K562 (cell line): ENCODE measurements at regions not wholly inside any gene's neighbourhood (a gene's known extent, or its start where the extent isn't known, plus 50 kb on each side); places are given as distances from the start of the nearest gene placed in this dataset.

Source experiments
- ATAC-seq: fragments of 200-7000 bp; cut with Tn5 transposase; 3 replicates; pipeline ENCODE4 v1.9.1; 2020; ENCODE audit warnings: moderate library complexity
- BruUV-seq: library from RNA; stranded (reverse); fragments of 400-500 nt; replicated peaks from 2 replicates; lab custom pipeline; 2021; lab: Mats Ljungman, UMichigan
- CTCF ChIA-PET: fragments of 300-600 bp; formaldehyde crosslinking; extraction: SDS; loops from one replicate; lab custom pipeline; 2021; ENCODE audit warnings: low intra/inter-chr PET ratio; lab: Yijun Ruan, JAX
- POLR2A ChIA-PET: fragments of 300-600, 350-650 bp; sonication (Branson Sonifier 250); formaldehyde crosslinking; extraction: SDS; loops from one replicate; lab custom pipeline; 2021; ENCODE audit warnings: antibody characterized with exemption, inconsistent platforms; lab: Yijun Ruan, JAX
- DNase-seq, 4 experiments: peaks; one replicate each; pipeline versions ENCODE4 v3.0.0 to v3.0.0-alpha.2; 2011 to 2018; ENCODE audit warnings: low spot score in 3 of 4, mixed read lengths in 3 of 4; ENCODE audit errors: extremely low read depth in 1 of 4
- FAIRE-seq: peaks from 2 replicates; lab custom pipeline; 2011; peaks lifted over from hg19 to GRCh38; lab: Jason Lieb, UNC
- H2AFZ ChIP-seq: 2 replicates; pipeline ENCODE4 v1.6.0; 2011; ENCODE audit warnings: low read depth, low read length, control low read depth, inconsistent platforms
- H3K27ac ChIP-seq: fragments of 200-600 bp; 3 replicates; pipeline ENCODE4 v1.8.0; 2011; ENCODE audit warnings: low read depth, mild to moderate bottlenecking, control low read depth, inconsistent platforms, low read length, moderate library complexity, mixed read lengths; ENCODE audit errors: extremely low read depth
- H3K27me3 ChIP-seq, 2 experiments: fragments of 300-600 bp in 1 of 2; 2 replicates in 1 of 2; 3 replicates in 1 of 2; pipeline versions ENCODE4 v1.6.0 to v1.8.0; 2011; ENCODE audit warnings: inconsistent platforms in 2 of 2, low read length in 2 of 2, mild to moderate bottlenecking in 1 of 2, mixed read lengths in 1 of 2, moderate library complexity in 1 of 2; ENCODE audit not compliant: control insufficient read depth in 2 of 2, insufficient read depth in 2 of 2
- H3K36me3 ChIP-seq: fragments of 300-600 bp; 3 replicates; pipeline ENCODE4 v1.8.0; 2011; ENCODE audit warnings: mild to moderate bottlenecking, low read length, inconsistent platforms; ENCODE audit not compliant: control insufficient read depth, insufficient read depth
- H3K4me1 ChIP-seq, 2 experiments: fragments of 200-600 bp in 1 of 2; replicated peaks in 1 of 2; 2 replicates in 1 of 2; 3 replicates in 1 of 2; pipeline versions ENCODE4 v1.5.1 to v1.8.0; 2011; ENCODE audit warnings: inconsistent platforms in 2 of 2, low read length in 2 of 2, mild to moderate bottlenecking in 1 of 2, mixed read lengths in 1 of 2, moderate library complexity in 1 of 2; ENCODE audit not compliant: control insufficient read depth in 2 of 2, insufficient read depth in 2 of 2
- H3K4me2 ChIP-seq: 2 replicates; pipeline ENCODE4 v1.6.1; 2011; ENCODE audit warnings: low read length, control low read depth, inconsistent platforms, mixed read lengths; ENCODE audit not compliant: insufficient read depth
- H3K4me3 ChIP-seq: fragments of 200-600 bp; sonication (generic), shearing (Covaris generic); 2 replicates; pipeline ENCODE4 v1.5.1; 2016; ENCODE audit warnings: control low read depth, inconsistent platforms
- H3K79me2 ChIP-seq: fragments of 200-600 bp; 3 replicates; pipeline ENCODE4 v1.8.0; 2011; ENCODE audit warnings: low read length, inconsistent platforms; ENCODE audit not compliant: control insufficient read depth, insufficient read depth
- H3K9ac ChIP-seq, 2 experiments: 2 replicates each; pipeline versions ENCODE4 v1.6.0 to v1.6.1; 2011; ENCODE audit warnings: low read depth in 2 of 2, low read length in 2 of 2, control low read depth in 1 of 2, inconsistent platforms in 1 of 2, mild to moderate bottlenecking in 1 of 2, mixed read lengths in 1 of 2; ENCODE audit not compliant: insufficient read depth in 1 of 2
- H3K9me1 ChIP-seq: one replicate; pipeline ENCODE4 v1.6.0; 2011; ENCODE audit warnings: inconsistent platforms, mild to moderate bottlenecking, low read length, moderate library complexity; ENCODE audit not compliant: control insufficient read depth, insufficient read depth
- H3K9me3 ChIP-seq: replicated peaks from 2 replicates; pipeline ENCODE4 v1.5.1; 2011; ENCODE audit warnings: low read depth, low read length, inconsistent platforms; ENCODE audit not compliant: control insufficient read depth, insufficient read depth
- H4K20me1 ChIP-seq: replicated peaks from 2 replicates; pipeline ENCODE4 v1.6.1; 2011; ENCODE audit warnings: low read length, inconsistent platforms, mixed read lengths; ENCODE audit not compliant: control insufficient read depth, insufficient read depth
- BCOR ChIP-seq: fragments of 450-650 bp; IDR thresholded peaks from 2 replicates; pipeline ENCODE4 v1.6.1; 2016
- CBFA2T2 ChIP-seq: fragments of 450-650 bp; conservative IDR thresholded peaks from 2 replicates; pipeline ENCODE4 v1.6.1; 2017; ENCODE audit warnings: mild to moderate bottlenecking
- ILF3 ChIP-seq: fragments of 450-650 bp; IDR thresholded peaks from 2 replicates; pipeline ENCODE4 v1.6.1; 2018; ENCODE audit warnings: antibody characterized with exemption, mild to moderate bottlenecking, moderate library complexity, borderline replicate concordance
- KDM1A ChIP-seq, 2 experiments: fragments of 450-650 bp; IDR thresholded peaks; 2 replicates each; pipeline ENCODE4 v1.6.1; 2016; ENCODE audit warnings: mild to moderate bottlenecking in 2 of 2
- KLF10 ChIP-seq: fragments of 250-450 bp; sonication (Bioruptor Pico); IDR thresholded peaks from 2 replicates; pipeline ENCODE4 v1.6.1; 2021; ENCODE audit warnings: matching md5 sums
- POLR2AphosphoS5 ChIP-seq: IDR thresholded peaks from 2 replicates; pipeline ENCODE4 v1.6.1; 2011; ENCODE audit warnings: mild to moderate bottlenecking, low read depth, low read length, moderate library complexity; ENCODE audit not compliant: control insufficient read depth, insufficient read depth
- SP2 ChIP-seq: IDR thresholded peaks from 2 replicates; pipeline ENCODE4 v1.6.1; 2011; ENCODE audit warnings: mild to moderate bottlenecking, low read depth, low read length, moderate library complexity; ENCODE audit not compliant: poor library complexity, severe bottlenecking; ENCODE audit errors: extremely low read depth
- ZBTB7A ChIP-seq: IDR thresholded peaks from 2 replicates; pipeline ENCODE4 v1.6.1; 2011; ENCODE audit warnings: low read depth, mild to moderate bottlenecking, low read length, moderate library complexity, borderline replicate concordance; ENCODE audit not compliant: control insufficient read depth
- ZKSCAN3 ChIP-seq: fragments of 250-450 bp; sonication (Bioruptor Pico); IDR thresholded peaks from 2 replicates; pipeline ENCODE4 v1.4.0; 2020
- ZNF655 ChIP-seq: fragments of 250-450 bp; sonication (Bioruptor Pico); IDR thresholded peaks from 2 replicates; pipeline ENCODE4 v1.5.0; 2021
- ZNF77 ChIP-seq: fragments of 250-450 bp; sonication (Bioruptor Pico); IDR thresholded peaks from 2 replicates; pipeline ENCODE4 v1.5.0; 2020
- WGBS: fragments of 100-300 bp; shearing (Covaris generic); methylation state at CpG from one replicate; pipeline ENCODE4 v1.1.6; 2016; ENCODE audit warnings: low coverage, mixed read lengths; ENCODE audit not compliant: insufficient coverage; ENCODE audit errors: missing lambda C conversion rate; 5-methylcytosine and 5-hydroxymethylcytosine counted together
- in situ Hi-C: fragments of 300-500 bp; cut with MboI; formaldehyde crosslinking; loops from 4 replicates; pipeline ENCODE4 v1.15.0; 2018; ENCODE audit warnings: inconsistent platforms, mixed read lengths
- intact Hi-C: fragments of 100-400 bp; cut with micrococcal nuclease; formaldehyde crosslinking; loops from 2 replicates; pipeline ENCODE4 v1.14.2; 2022
- TF ChIP-seq, protein P1 (sequence below): fragments of 250-450 bp; sonication (Bioruptor Pico); IDR thresholded peaks from 2 replicates; pipeline ENCODE4 v1.8.0; 2021; ENCODE audit warnings: moderate library complexity, mild to moderate bottlenecking, inconsistent platforms

GRCh38 chr3:67896130-67896529 is 241.7 kb upstream of the SUCLG2 start:
- no peaks in the 10 kb centered on the region for H3K27me3 ChIP-seq
- H3K9ac ChIP-seq = no peak overlapping the region
- no peaks in the 10 kb centered on the region for H3K36me3 ChIP-seq
- ChIA-PET CTCF (no interaction called here), POLR2A (no interaction called here)
- H3K79me2 ChIP-seq = no peaks in the 10 kb centered on the region
- intact Hi-C loops = no loop called here
- no TSS peak for BruUV-seq
- DNase-seq = no peak
- H3K4me2 ChIP-seq = no peak overlapping the region
- H2AFZ ChIP-seq = no peak overlapping the region
- no peak overlapping the region for H3K4me3 ChIP-seq
- no peaks in the 10 kb centered on the region for H3K4me1 ChIP-seq
- ATAC-seq = no peak
- H4K20me1 ChIP-seq = no peaks in the 10 kb centered on the region
- no CpG with 5 or more reads among the region's 1 CpG for WGBS
- no peaks in the 10 kb centered on the region for H3K9me1 ChIP-seq
- in situ Hi-C loops = no loop called here
- no peak for FAIRE-seq
- H3K27ac ChIP-seq = no peak overlapping the region
- H3K9me3 ChIP-seq = no peaks in the 10 kb centered on the region
- TF ChIP-seq KDM1A (IDR thresholded peaks at IDR 0.05) = no peak
- no peak for TF ChIP-seq CBFA2T2
- no peak for TF ChIP-seq BCOR
- TF ChIP-seq ZNF655 (CRISPR knock-in tag) = no peak
- no peak for TF ChIP-seq ZKSCAN3 (CRISPR knock-in tag)
- no peak for TF ChIP-seq ZNF77 (CRISPR knock-in tag)
- TF ChIP-seq SP2 = no peak
- TF ChIP-seq, protein P1, sequence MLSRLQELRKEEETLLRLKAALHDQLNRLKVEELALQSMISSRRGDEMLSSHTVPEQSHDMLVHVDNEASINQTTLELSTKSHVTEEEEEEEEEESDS (CRISPR knock-in tag) = no peak
- no peak for TF ChIP-seq KLF10 (CRISPR knock-in tag)
- no peak for TF ChIP-seq ILF3
- no peak for TF ChIP-seq POLR2AphosphoS5
- no peak for TF ChIP-seq ZBTB7A
